ENCODE measurements at regions not wholly inside any gene's neighbourhood (a gene's known extent, or its start where the extent isn't known, plus 50 kb on each side); places are given as distances from the start of the nearest gene placed in this dataset.

- TF ChIP-seq CTCF (conservative IDR thresholded peaks at IDR 0.05; ENCODE audit: low read length) = no peak
- TF ChIP-seq EZH2phosphoT487 (IDR thresholded peaks at IDR 0.05; ENCODE audit: borderline replicate concordance) = no peak
Observed at GRCh38 chr6:122238861-122239260, 160.6 kb upstream of the HSF2 start.

All from Loucy (cell line).